Activated CD4-positive, alpha-beta T cell treated with anti-CD3 and anti-CD28 coated beads, Interleukin-2, amount 50 U/mL, for 16 hours (primary cell): ENCODE measurements at regions not wholly inside any gene's neighbourhood (a gene's known extent, or its start where the extent isn't known, plus 50 kb on each side); places are given as distances from the start of the nearest gene placed in this dataset.
A peak's percentile ranks its signal among the peaks of the same experiment; 100 is the strongest.

Experiments
- DNase-seq: peaks from one replicate; pipeline ENCODE4 v3.0.0-alpha.2; 2020

DNA sequence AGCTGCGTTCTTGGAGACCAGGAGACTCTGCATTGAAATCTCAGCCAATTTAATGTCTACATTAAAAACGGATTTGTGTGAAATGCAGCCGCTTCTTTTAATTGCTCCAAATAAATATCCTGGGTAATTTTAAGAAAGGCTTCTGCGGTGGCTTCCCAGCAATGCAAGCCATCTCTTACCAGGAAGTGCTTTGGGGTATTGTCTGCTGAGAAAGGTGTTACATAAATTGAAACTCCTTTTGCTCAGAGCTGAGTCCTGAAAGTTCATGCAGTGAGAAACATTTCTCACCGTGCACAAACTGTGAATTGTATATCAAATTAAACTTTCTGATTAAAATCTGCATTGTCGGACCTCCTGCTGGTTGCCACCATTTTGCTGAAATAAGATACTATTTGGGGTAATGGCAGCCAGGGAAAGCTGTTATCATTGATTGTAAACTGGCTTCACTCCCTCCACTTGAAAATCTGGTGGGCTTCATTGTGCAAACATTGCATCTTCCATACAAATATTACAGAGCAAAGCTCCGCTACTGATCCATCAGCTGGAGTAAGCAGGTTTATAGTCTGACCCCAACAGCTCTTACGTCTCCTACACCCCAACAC is 59.5 kb downstream of the ZIC5 start:
- peak; percentile 68 for DNase-seq

DNA sequence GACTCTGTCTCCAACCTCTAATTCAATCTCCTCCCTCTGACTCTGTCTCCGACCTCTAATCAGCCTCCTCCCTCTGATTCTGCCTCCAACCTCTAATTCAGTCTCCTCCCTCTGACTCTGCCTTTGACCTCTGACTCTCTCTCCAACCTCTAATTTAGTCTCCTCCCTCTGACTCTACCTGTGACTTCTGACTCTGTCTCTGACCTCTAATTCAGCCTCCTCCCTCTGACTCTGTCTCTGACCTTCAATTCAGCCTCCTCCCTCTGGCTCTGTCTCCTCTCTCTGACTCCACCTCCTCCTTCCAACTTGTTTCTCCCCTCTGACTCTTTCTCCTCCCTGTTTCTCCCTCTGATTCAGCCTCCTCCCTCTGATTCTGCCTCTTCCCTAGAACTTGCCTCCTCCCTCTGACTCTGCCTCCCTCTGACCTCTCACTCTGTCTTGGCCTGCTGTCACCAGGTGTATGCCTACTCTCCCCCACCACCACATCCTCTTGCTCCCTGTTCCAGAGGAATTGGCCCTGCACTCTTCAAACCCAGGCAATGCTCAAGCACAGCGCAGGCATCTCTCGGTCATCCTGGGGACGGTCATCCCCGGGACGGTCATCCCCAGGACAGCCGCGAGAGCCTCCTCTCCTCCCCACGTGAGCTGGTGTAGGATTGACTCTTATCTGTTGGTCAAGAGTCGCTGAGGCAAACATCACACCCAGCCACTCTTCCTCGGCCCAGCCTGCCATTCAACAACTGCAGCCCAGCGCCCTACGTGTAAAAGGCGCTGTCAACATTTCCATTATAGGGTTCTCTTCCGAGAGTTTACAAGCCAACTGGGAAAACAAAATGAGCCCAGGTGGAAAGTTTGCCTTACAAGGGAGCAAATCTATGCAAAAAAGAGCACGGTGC is 60.2 kb downstream of the ZIC5 start:
- no peak for DNase-seq

DNA sequence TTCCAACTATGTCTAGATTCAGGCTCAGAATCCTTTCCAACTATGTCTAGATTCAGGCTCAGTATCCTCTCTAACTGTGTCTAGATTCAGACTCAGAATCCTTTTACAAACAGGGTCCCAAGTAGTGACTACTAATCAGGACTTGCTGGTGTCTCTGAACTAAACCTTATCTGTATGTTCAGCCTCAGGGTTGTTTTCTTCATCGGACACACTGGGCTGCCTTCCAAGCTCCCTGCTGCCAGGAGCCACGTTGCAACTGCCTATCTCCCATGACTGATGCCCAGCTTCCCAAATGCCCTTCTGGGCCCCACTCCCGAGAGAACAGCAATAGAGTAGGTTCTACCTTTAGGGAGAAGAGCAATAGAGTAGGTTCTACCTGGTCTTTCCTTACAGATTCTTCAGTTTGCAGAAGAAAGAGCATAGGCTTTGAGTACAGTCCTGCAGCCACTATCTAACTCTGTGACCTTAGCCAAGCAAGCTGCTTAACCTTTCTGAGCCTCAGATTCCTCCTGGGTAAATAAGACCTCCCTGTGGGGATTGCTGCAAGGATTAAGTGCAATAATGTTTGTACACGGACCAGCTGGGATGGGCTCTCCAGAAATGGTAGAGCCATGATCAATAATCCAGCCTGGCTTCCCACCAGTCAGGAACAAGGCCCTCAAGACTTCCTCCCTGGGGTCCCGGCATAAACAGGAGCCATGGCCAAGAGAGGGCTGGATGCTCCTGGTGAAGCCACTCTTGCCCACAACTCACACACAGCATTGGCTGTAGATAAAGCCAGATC is 61.5 kb downstream of the ZIC5 start:
- no peak for DNase-seq

DNA sequence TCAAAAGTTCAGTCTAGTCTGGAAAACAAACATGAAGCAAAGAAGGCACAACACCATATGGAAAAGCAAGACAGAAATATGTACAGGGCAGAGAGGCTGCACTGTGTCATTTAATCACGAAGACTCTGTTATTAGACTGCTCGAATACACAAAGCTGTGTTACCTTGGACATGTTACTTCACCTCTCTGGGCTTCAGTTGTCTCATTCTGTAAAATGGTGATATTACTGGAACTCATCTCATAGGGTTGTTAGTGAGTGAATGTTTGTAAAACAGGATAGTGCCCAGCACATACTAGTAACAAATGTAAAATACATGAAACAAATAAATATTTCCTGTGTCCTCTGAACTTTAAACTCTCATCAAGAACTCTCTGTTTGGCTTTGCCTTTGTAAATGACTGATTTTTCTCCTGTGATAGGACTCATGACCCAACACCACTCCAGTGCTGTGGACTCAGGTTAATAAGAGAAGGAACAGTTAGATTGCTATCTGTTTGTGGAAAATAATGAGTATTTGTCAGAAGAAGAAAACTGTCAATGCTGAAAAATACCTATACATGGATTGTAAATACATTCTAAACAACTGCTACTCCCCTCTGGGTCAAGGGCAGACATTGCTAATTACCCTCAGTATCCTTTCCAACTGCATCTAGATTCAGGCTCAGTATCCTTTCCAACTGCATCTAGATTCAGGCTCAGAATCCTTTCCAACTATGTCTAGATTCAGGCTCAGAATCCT is 62.3 kb downstream of the ZIC5 start:
- DNase-seq = no peak

DNA sequence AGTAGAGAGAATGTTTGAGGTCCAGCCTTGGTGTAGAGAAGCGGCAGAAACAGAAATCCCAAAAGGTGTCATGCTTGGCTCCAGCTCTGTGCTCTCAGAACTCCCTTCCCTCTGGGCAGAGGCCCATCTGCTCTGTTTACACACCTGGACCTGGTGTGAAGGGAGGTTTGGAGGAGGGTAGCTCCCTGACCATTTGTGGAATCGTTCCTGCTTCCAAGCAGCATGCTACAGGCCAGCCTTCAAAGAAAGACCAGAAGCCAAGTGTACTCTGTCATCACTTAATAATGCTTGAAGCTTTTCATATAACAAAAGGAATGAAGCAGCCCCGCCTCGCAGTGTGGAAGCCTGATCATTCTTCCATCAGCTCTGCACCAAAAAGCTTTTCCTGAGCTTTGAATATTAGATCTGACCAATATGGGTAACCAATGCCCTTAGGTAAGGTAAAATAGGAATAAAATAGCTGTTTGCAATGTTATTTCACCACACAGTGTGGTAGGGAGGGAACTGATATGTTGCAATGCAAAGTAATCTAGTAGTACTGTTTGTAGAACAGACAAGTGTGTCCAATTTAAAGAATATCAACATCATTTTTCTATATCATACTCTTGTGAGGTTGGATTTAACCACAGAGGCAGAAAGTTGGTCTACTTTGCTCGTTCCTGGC is 63.3 kb downstream of the ZIC5 start:
- DNase-seq = no peak

DNA sequence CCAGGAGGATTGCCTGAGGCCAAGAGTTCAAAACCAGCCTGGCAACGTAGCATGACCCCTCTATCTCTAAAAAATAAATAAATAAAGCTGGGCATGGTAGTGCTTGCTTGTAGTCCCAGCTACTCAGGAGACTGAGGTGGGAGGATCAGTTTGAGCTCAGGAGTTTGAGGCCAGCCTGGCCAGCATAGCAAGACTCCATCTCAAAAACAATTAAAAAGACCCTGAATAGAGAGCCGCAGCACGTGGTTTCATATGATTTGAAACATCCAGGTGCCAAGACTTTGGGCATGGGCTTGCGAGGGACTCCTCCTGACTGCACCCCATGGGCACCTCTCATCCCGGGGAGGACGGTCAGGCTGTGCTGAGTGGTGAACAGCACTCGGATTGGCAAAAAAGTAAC is 63.9 kb downstream of the ZIC5 start:
- DNase-seq = no peak

DNA sequence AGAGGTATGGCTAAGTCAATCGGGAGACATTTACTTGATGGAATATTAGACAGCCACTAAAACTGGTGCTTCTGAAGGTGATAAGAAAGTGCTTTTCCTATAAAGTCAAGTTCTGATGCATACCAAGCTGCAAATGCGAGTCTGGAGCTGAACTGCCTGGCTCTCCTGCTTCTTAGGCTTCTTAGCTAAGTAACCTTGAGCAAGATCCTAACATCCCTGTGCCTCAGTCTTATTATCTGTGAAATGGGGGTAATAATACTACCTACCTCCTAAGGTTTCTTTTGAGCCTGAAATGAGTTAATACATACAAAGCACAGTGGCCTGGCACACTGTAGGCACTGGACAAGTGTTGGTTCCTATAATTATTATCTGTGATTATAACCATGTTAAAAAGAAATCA is 64.5 kb downstream of the ZIC5 start:
- no peak for DNase-seq

DNA sequence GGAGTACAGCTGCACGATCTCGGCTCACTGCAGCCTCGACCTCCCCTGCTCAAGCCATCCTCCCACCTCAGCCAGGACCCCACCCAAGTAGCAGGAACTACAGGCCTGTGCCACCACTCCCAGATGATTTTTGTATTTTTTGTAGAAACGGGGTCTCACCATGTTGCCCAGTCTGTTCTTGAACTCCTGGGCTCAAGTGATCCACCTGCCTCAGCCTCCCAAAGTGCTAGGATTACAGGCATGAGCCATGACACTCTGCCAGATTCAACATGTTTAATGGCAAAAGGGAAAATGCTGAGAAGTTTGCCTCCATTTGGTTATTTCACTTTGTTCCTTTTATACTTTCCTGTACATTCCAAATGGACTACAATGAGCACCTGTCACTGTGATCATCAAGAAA is 65.8 kb downstream of the ZIC5 start:
- DNase-seq = no peak

DNA sequence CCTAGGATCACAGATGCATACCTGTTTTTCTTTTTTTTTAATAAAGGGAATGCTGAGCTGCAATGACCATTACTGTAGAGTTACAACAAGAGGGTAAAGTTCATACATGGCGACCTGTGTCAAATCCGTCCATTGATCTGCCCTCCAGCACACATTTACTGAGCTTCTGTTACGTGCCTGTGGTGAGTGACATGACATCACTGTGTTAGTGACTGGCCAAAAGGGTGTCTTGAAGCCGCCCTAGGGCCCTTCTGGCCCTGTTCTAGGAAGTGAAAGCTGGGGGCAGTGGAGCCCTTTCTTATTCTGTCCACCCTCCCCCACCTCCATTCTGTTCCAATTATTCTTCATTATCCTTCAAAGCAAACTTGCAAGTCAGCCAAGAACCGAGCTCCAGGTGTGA is 66.3 kb downstream of the ZIC5 start:
- no peak for DNase-seq

DNA sequence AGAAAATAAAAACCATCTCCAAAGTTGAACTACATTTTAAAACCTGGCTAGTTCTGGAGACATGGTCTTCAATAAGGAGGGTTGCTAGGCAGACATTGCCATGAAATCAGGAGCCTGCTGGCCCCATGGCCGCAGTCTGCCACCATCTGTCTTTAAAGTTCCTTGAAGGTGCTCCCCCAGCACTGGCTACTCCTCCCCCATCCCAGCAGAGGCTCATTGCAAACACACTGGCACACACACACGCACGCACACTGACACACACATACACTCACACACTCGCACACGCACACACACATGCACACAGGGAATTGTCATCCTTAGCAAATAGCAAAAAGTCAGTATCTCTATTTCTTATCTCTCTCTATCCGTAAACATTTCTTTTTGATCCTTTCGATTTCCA is 68.4 kb downstream of the ZIC5 start:
- no peak for DNase-seq

DNA sequence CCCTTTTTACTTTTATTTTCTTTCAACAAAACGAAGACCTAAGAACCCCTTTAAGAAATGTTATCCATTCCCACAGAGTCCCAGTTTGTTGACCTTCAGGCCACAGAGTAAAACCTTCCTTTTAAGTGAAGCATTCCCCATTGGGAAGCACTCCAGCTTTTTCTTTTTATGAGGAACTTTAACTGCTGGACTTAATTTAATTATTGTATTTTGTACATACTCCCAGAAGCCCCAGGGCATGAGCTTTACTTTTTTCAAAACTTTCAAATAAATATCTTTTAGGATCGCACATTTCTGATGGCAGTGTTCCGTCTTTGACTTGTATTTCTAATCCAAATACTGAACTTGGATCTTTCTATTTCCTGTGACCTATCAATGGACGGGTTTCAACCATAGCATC is 68.9 kb downstream of the ZIC5 start:
- no peak for DNase-seq

DNA sequence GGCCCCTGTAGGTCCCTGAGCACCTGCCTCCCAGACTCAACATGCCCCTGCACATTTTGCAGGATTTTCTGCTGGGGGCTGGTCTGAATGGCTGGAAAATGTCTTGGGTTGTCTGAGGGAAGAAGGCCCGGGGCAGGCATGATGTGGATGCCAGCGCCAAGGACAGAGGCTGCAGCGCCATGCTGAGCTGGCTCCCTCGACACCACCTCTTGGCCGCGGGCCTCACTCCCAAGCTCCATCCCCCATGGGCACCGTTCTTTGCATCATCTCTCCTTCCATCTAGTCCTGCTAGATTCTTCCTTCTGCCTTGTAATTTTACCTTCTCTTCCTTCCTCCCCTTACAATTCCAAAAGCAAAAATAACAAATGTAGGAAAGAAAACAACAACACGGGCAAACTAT is 70.6 kb downstream of the ZIC5 start:
- DNase-seq = no peak

DNA sequence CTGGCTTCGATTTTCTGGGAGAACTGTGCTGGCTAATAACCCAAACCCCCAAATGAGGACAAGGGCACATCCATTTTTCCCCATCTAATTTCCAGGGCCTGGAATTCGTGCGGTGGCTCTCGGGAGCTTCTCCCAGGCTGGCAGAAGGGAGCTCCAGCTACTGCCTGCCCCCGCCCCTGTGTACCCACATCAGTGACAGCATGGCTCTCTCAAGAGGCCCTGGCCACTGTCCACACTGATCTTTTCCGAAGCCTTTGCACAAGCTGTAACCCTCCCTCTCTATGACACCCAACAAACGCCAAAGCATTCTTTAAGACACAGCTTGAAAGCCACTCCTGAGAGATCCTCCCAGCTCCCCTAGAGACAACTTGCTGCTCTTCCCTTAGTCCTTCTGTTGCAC is 73.1 kb downstream of the ZIC5 start:
- DNase-seq = no peak

DNA sequence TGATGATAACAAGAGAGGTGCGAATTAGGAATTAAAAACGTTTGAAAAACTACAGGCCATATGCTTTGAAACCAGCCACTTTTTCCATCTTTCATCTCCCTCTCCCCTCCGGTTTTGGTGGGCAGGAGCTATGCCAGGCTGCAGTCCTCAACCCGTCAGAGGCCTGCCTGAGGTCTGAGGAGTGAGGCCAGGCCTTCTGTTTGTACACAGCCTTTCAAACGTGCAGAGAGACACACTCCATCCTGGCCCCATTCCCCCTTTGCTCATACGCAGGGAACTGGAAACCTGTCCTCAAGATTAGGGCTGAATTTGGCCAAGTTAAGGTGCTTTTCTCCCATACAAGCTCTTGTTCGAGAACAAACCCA is 74.5 kb downstream of the ZIC5 start:
- no peak for DNase-seq

DNA sequence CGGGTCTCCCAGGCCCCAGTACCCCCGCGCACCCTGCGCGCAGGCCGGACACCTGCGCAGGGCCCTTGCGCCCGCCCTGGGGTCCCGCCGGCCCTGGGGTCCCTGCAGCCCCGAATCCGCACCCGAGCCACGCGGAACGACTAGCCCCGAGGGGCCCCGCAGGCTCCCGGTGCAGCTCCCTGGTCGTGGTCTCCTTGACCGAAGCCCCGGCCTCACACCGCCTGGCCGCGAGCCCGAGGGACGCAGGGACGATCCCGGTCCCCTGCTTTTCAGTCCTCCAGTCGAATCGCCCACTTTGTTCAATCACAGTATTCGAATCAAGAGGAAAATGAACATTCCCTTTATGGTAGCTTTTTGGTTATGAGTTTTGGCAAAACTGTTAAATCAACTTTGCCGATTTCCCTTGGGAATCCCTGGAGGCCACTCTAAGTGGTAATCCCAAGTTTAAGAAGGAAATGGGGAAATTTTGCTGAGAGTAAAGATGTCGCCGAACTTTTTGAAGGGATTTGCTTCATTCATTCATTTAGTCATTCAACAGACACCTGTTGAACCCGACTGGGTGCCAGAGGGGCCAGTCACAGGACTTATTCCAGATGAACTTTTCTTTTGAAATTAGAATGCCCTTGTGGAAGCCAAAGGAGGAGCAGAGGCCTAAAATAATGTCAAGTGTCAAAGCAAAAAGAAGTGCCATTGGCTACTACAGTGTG is 75.0 kb downstream of the ZIC5 start:
- no peak for DNase-seq

DNA sequence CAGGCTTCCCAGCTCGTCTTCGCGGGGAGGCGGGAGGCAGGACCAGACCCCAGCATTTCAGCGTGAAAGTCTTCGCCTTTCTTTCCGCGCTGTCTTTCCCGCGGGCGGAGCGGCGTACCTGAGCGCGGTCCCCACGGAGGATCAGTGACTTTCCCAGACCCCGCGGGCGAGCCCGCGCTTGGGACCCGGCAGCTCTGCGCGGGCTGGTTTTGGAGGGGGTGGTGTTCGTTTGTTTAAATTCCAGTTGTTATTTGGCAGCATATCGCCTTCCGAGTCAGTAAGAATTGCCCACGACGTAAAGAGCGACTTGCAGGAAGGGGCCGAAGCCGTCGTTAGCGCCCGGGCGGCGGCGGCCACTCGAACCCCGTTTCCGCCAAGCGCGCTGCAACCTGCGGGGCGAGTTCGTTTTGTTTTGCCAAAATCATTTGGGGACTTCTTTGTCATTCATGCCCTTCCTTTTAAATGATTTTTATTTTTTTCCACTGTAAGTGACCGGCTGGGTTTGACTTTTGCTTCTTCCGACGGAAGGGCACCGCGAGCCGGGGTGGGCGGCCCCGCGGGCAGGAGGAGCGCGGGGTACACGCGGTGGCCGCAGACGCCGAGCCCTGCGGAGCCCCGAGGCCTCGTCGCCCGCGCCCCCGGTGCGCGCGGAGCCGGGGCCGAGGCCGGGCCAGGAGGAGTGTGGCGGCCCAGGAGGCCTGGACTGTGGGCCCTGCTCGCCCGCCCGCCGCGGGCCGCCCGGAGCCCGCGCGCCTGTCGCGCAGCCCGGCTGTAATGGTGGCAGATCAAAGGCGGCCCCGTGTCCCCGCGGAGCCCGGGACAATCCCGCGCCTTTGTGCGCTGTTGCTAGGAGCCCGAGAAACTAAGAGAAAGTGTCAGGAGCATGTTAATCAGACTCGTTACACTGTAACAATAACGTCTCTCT is 75.9 kb downstream of the ZIC5 start:
- DNase-seq = no peak

DNA sequence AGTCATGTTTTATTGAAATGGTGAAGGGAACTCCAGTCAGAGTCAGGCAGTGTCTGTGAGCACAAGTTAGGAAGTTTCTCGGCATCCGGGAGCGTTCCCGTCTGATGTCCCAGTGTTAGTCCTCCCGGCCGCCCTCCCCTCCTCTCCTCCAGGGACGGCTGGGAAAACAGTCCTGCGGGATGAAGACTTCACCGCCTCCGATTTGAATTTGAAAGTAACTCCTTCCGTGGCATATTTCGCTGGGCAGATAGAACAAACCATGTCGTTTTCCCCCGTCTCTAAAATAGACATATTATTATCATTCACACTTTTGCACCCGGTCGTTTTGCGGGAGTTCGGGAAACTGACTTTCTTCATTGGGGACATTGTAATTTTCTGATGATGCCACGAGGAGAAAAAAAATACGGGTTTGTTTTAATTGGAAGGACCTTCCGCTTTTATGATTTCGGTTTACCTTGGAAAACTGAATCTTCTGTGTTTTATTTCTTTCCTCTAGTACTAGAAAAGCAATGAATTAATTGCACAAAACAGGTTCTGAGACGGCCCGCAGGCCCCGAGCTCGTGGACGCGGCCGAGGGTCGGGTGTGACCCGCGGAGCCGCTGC is 76.6 kb downstream of the ZIC5 start:
- DNase-seq = no peak

DNA sequence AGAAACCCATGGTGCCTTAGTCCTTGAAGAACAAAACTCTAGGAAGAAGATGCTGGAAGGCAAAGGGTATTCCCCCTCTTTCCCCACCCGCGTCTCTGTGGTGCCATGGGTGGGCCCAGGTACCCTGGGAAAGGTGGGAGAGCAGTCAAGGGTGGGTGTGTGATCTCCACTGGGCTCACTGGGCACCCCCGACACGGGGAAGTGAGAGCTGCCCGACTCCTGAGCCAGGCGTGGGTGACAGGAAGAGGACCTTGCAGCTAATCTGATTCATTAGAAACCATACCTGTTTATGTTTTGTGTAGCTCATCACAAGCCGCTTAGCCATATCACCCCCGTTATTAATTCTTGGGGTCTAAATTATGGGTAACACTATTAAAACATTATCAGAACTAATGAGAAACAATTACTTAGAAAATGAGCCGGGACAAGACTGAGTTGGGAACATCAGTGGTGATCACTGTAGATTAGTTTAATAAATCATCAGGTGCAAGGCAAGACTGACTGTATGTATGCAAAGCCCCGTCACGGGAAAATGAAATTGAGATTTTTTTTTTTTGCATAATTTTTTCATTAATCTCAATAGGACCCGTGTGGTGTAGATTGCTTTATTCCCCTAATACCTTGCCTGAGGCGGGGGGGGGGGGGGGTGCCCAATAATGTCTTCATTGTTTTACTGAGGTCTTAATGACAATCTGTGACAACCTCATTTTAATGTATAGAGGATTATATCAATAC is 77.3 kb downstream of the ZIC5 start:
- no peak for DNase-seq

DNA sequence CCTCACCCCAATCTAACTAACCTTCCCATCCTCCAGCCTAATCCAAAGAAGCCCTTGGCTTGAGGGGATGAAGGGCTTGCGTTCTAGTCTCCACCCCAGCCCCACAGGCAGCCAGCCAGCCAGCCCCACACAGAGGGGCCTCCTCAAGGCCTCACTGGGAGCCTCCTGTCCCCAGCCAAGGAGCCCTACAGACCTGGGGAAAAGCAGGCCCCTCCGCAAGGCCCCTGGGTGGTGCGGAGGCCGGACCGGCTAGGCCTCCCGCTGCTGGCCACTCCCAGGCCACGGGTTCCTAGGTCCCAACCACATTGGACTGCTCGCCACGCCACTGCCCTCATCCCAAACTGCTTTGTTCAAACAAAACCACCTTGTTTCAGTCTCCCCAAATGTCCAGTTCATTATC is 78.0 kb downstream of the ZIC5 start:
- no peak for DNase-seq
